GM18505 (cell line): ENCODE measurements at regions not wholly inside any gene's neighbourhood (a gene's known extent, or its start where the extent isn't known, plus 50 kb on each side); places are given as distances from the start of the nearest gene placed in this dataset.

Experiments
- ATAC-seq: cut with Tn5 transposase; IDR thresholded peaks from one replicate; pipeline ENCODE4 v1.9.1; 2021; ENCODE audit not compliant: unreplicated experiment
- POLR2A ChIP-seq: IDR thresholded peaks from 4 replicates; pipeline ENCODE4 v1.6.1; 2011; ENCODE audit warnings: borderline replicate concordance; ENCODE audit not compliant: insufficient read depth, insufficient read length; ENCODE audit errors: extremely low read depth

DNA sequence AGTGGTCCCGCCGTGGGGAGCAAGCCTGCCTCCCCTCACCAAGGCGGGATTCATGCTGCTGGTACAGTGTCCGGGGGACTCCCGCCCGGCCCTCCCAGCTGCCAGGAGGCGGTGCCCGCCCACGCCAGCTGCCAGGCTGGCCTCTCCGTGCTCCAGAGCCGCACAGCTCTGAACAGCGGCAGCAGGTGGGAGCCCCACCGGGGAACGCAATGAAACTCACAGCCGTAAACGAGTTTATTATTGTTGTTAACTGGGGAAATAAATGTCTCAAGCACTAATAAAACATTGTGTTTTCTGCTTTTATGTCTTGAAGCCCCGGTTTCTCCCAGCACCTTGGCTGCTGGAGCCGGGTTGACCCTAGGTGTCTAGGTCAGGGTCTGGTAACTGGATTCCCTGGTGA is 317.7 kb upstream of the TLE3 start:
- ATAC-seq: no peak
- TF ChIP-seq POLR2A: no peak

DNA sequence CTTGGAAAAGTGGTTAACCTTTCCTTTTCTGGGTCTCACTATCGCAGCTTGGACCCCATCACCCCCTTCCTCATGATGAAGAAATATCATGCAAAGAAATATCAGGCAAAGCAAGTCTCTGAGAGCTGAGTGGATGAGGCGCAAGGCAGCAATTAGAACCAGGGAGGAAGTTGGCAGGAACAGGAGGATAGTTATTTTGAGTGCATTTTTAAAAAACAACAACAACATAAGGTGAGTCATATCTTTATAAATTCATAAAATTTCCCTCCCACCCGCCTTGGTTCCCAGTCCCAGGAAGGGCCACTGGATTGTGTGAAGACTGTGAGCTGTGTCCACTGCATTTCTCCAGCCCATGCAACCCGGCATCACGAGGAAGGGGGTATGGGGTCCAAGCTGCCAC is 316.9 kb upstream of the TLE3 start:
- no peak for ATAC-seq
- no peak for TF ChIP-seq POLR2A

DNA sequence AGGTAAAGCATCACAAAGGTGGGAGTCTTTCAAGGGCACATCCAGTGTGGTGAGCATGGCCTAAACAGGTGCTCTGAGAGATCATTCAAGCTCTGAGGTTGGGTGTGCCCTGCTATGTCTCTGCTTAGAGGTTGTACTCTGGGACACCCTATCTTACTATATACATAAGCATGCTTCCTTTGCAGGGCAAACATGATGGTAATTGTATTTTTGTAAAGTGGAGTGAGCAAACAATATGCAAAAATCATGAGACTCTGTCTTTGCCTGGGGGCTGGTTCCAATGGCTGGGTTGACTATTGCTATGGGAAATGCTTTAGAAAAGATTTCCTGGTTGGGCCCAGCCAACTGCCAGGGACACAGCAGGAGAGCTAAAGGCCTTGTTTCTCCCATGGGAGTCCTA is 315.1 kb upstream of the TLE3 start:
- no peak for ATAC-seq
- no peak for TF ChIP-seq POLR2A

DNA sequence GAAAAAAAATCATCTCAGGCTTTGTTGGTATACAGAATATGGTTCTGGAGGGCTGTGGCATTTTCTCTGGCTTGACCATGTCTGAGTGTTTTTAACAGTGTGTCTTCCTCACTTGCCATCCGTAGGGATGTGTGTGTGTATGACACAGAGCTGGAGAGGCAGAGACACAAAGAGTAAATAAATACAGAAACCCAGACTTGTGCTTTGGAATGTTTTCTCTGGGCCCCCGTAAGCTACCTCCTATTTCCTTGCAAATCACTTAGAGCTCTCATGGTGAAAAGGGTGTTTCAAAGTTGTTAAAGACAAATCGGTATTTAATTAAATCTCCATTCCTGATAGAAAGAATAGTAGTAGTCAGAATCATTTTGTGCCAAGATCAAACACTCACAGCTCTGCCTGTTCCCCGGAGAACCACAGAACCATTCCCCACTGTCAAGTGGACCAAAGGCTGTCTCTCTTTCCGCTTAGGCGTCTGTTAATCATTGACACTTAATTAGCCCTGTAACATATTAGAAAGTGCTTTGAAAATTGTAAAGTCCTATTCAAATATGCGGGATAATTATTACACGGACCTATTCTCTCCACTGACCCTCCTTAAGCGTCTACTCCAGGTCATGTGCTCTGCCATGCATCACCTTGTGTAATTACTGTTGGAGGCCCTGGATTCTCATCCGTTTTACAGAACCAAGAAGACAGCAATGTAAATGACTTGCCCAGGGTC is 313.6 kb upstream of the TLE3 start:
- no peak for ATAC-seq
- TF ChIP-seq POLR2A: no peak

DNA sequence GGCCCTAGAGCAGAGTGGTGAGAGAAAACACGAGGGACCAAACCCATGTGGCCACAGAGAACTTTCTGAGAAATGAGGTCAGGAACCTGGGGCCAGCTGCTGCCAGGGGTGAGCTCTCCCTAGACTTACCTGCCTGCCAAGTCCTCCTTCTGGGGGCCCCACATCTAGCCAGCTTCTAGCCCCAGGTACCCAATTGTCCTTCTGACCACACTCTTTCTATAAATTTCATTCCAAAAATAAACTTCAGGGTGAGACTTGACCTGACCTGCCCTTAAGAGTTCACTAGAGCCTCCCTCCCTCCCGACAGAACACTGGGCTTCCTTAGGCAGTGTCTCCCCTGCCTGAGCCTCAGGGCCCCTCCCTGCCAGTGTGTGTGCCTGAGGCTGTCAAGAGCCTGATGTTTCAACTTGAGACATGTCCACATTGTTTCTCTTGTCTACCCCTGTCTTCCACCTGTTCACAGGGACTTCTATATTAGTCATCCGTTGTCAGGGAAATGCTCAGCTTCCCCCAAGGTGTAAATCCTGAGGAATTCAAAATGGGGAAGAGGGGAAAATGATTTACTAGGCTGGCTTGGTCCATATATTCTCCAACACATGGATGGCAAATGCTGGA is 312.8 kb upstream of the TLE3 start:
- ATAC-seq: no peak
- TF ChIP-seq POLR2A: no peak

DNA sequence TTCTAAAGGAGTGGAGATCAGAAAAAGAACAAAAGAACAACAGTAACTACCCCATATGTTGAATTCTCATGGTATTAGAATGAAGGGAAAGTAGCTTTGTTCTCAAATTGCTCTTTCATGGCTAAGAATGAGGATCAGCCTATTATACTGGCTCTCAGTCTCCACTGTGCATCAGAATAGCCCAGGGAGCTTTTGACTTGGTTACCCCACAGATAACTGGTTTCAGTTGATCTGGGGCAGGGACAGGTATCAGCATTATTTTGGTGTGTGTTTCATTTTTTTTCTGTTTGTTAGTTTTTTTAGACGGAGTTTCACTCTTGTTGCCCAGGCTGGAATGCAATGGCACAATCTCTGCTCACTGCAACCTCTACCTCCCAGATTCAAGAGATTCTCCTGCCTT is 311.7 kb upstream of the TLE3 start:
- no peak for TF ChIP-seq POLR2A
- ATAC-seq: no peak

DNA sequence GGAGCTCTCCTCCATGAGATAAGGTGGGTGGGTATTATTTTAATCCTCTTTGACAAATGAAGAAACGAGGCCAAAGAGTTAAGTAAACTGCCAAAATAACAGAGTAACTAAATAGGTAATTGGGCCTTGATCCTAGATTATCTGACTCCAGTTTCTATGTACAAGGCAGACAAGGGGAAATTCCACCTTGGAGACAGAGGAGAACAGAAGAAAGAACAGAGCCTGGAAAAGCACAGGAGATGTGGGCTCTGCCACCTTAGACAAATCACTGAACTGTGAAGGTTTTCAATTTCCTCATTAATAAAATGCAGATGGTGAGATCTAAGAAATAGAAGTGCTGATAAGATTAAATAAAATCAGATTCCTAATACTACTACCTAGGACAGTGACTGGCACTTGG is 310.2 kb upstream of the TLE3 start:
- no peak for ATAC-seq

DNA sequence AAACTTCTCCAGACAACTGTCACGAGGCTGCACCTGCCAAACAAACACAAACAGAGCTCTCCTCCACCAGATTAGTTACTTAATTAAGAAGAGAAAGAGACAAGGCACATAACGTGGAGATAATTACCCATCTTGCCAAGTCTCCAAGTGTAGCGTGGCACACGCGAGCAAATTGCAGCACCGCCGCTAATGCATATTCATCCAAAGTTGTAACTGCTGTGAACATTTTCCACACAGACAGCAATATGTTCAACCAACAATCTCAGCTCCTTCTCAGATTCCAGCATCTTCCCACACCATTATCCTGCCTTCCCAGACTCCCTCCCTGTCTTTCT is 309.6 kb upstream of the TLE3 start:
- ATAC-seq: no peak

More for the DNA sequence above, 310.2 kb upstream of the TLE3 start:
- TF ChIP-seq POLR2A: no peak

DNA sequence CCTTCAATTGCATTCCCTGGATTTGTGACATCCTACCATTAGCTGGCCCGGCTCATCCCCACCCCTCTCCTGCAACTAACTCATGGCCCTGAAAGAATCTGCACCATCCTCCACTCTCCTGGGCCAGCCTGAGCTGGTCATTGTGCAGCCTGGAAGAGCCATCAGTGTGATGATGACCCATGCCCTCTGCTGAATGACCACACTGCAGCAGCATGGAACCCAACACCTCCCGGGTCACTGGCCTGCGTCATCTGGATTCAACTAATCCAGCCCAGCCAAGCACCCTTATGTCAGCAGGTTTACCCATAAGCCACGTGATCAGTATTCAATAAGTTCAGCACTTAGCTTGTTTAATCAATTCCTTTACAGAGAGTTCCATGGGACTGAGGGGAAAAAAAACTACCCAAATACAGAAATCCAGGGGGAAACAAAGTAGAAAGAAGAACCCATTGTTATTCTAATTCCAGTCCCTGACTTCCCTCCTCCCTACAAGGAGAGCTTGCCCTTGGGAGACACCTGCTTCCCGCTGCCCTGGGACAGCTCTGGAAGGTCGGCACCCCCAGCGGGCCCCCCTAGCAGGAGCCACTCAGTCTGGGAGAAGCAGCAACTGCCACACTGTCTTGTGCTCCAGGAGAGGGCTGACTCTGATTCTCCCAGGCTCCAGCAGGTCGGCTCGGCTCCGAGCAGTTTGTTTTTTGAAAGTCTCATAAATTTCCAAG is 309.1 kb upstream of the TLE3 start:
- ATAC-seq: no peak

More for the DNA sequence above, 309.6 kb upstream of the TLE3 start:
- TF ChIP-seq POLR2A: no peak

DNA sequence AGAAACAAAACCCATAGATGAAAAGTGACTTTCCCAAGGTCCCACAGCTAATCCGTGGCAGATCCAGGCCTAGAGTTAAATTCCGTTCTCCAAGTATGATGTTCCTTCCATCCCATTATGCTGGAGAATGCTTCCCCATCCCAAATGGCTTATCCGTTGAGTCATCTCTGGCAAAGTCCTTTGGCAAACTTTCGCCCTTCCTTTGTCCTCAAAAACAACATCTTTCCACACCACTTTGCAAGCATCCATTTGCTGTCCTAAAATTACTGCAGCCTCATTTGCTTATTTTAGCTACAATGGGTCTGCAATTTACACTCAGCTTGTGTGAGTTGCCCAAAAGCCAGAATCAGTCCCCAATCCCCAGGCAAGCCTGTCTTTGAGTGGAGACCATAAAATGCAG is 304.0 kb upstream of the TLE3 start:
- ATAC-seq: no peak
- TF ChIP-seq POLR2A: no peak

More for the DNA sequence above, 309.1 kb upstream of the TLE3 start:
- TF ChIP-seq POLR2A: no peak

DNA sequence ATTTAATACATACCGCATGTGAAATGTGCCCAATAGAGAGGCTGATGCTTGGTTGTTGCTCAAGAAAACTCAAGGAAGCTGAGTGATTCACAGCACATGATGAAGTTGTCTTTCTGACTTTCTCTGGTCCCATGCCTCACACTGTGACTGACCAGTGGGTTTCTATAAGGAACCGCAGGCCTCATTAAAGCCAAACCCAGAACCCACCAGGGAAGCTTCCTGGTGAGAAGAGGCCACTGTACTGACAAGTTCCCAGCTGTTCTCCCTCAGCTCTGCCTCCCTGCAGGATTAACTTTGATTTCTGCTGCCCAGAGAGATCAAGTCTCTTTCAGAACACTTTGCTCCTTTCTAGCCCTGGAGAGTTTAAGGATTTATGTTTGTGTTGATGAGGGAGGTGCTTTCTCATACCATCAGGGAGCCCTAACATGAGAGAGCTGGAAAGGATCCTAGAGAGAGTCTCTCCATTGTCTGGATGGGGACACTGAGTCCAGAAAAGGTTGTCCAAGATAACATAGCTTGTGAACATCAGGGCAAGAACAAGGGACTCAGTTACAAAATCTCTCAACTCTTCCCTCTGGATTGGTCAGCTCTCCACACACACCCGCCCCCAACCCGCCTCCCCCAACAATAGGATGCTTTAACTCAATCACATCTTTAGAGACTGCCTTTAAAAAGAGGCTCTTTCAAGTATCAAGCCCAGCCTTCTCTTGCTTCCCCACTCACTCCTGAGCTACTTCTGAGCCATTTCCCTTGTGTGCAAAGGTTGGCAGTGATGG is 303.2 kb upstream of the TLE3 start:
- no peak for TF ChIP-seq POLR2A
- ATAC-seq: no peak

DNA sequence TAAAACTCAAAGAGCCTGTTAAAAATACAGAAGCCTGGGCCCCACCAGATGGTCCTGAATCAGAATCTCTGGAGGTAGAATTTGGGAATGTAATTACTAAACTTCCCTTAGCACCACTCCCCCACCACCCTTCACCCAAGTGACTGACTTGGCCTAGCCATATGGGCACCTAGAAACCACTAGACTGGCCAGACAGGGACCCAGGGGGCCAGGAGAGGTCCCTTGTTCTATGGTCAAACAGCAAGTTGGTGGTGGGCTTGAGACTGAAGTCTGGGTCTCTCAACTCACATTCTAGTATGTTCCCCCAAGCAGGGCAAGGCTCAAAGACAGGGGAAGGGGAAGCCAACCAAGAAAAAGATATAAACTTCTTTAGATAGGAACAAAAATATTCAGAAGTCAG is 301.5 kb upstream of the TLE3 start:
- no peak for TF ChIP-seq POLR2A
- no peak for ATAC-seq

DNA sequence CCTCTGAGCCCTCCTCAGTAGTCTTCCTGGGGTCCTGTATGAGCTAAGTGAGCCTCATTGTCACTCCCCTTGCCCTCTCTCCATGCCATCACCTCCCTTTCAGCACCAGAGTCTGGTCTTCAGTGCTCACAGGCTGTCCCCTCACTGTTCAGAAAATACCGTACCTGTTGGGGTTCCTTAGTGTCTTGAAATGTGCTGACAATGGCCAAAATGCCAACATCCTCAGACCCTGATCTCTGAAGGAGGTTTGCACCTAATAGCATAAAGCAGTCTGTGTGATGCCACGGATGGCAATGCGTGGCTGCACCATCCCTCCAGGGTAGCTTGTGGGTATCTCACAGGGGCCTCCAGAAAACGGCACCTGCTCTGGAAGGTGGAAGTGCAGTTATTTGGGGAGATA is 301.0 kb upstream of the TLE3 start:
- no peak for TF ChIP-seq POLR2A
- no peak for ATAC-seq
